Transverse colon (tissue), 4 donors: ENCODE measurements at regions not wholly inside any gene's neighbourhood (a gene's known extent, or its start where the extent isn't known, plus 50 kb on each side); places are given as distances from the start of the nearest gene placed in this dataset.
"Not testable (repeated sequence)": the region's sequence is repeated elsewhere in the genome, so short reads cannot be mapped to it uniquely, and the experiment has no call there.

ENCODE experiments used
- DNase-seq: peaks from one replicate; pipeline ENCODE4 v3.0.0-alpha.2; 2019
- H3K27ac ChIP-seq, 4 donors: fragments of 200-600 bp; sonication (generic); 2 replicates each; pipeline ENCODE4 v1.5.1; 2016 to 2018; ENCODE audit warnings: inconsistent platforms in 4 of 4
- H3K27me3 ChIP-seq: fragments of 200-600 bp; sonication (generic); 2 replicates; pipeline ENCODE4 v1.5.1; 2017; ENCODE audit warnings: inconsistent platforms
- H3K36me3 ChIP-seq, 4 donors: fragments of 200-600 bp; sonication (generic); 2 replicates each; pipeline ENCODE4 v1.5.1; 2017 to 2019; ENCODE audit warnings: inconsistent platforms in 4 of 4
- H3K4me1 ChIP-seq, 4 donors: fragments of 200-600 bp; sonication (generic); 2 replicates each; pipeline ENCODE4 v1.5.1; 2017 to 2020; ENCODE audit warnings: inconsistent platforms in 4 of 4
- H3K4me3 ChIP-seq, 4 donors: fragments of 200-600 bp; sonication (generic); 1 replicate in 1 of 4; 2 replicates in 3 of 4; pipeline versions ENCODE4 v1.5.1 to v1.6.1; 2017 to 2019; ENCODE audit warnings: inconsistent platforms in 4 of 4
- H3K9me3 ChIP-seq, 2 donors: fragments of 200-600 bp; sonication (generic); 2 replicates each; pipeline ENCODE4 v1.5.1; 2017 to 2019; ENCODE audit warnings: inconsistent platforms in 2 of 2
- CTCF ChIP-seq, 5 experiments: fragments of 200-600 bp in 3 of 5; fragments of 450-650 bp in 2 of 5; sonication (generic) in 3 of 5; IDR thresholded peaks; 1 replicate in 2 of 5; 2 replicates in 3 of 5; pipeline ENCODE4 v1.5.1; 2016 to 2017; ENCODE audit warnings: antibody characterized with exemption in 5 of 5, inconsistent platforms in 3 of 5, mild to moderate bottlenecking in 2 of 5, moderate library complexity in 1 of 5
- EP300 ChIP-seq: sonication (generic); formaldehyde crosslinking; IDR thresholded peaks from one replicate; pipeline ENCODE4 v1.6.1; 2017; ENCODE audit warnings: antibody characterized with exemption, low read depth
- POLR2A ChIP-seq: fragments of 450-650 bp; IDR thresholded peaks from one replicate; pipeline ENCODE4 v1.6.1; 2016; ENCODE audit warnings: antibody characterized with exemption, mild to moderate bottlenecking, moderate library complexity
- POLR2AphosphoS5 ChIP-seq, 3 donors: sonication (generic); formaldehyde crosslinking; IDR thresholded peaks; one replicate each; pipeline ENCODE4 v1.6.1; 2016; ENCODE audit warnings: antibody characterized with exemption in 3 of 3
- WGBS, 2 donors: methylation state at CpG; one replicate each; pipeline ENCODE4 v1.1.5; 2018; ENCODE audit warnings: low coverage in 1 of 2; 5-methylcytosine and 5-hydroxymethylcytosine counted together
- in situ Hi-C, 4 donors: fragments of 200-750 bp; cut with MboI; loops; one replicate each; pipeline versions ENCODE4 v1.15.0 to v1.15.1; 2017; ENCODE audit warnings: low sequenced_read_pairs in 3 of 4, low pct_ligation_motif_present in 1 of 4, low pct_unique_long_range_greater_than_20kb in 1 of 4
- intact Hi-C: fragments of 100-400 bp; cut with DNase I; formaldehyde crosslinking; loops from one replicate; pipeline ENCODE4 v1.15.1; 2023; ENCODE audit warnings: low total_unique reads

DNA sequence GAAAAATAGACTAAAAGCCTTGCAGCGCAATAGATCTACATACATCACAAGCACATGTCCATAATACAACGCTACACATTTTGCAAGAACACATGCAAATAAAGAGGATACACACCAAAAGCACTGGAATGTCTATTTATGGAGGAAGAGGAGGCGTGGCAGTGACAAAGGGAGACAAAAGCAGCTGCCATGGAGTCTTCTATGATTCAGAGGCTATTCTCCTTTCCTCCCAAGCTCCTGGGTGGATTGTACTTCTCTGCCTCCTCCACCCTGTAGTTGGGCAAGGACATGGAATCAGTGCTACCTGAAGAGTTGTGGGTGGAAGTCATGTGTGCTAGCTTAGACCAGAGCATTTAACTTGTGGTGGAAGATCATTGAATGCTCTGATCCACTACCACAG, 57.9 kb upstream of the ABHD2 start:
- 78 to 79% methylated on average over 3 of the region's 3 CpGs for WGBS, 2 donors
- Histone ChIP-seq H3K4me3 (no peak overlapping the region), H3K27ac (no peak overlapping the region), H3K9me3 (no peaks in the 10 kb centered on the region), H3K4me1 (no peaks in the 10 kb centered on the region), H3K27me3 (no peaks in the 10 kb centered on the region), H3K36me3 (no peaks in the 10 kb centered on the region)
- TF ChIP-seq CTCF (IDR thresholded peaks at IDR 0.05), result no peak
- no peak for TF ChIP-seq POLR2A
- TF ChIP-seq EP300, result no peak
- no peak for TF ChIP-seq POLR2AphosphoS5 (IDR thresholded peaks at IDR 0.05)
- DNase-seq, result no peak
- in situ Hi-C loops (no loop called here), intact Hi-C loops (no loop called here)

- H3K36me3 ChIP-seq, in situ Hi-C loops, H3K27me3 ChIP-seq, H3K4me1 ChIP-seq, H3K4me3 ChIP-seq, H3K27ac ChIP-seq, intact Hi-C loops, H3K9me3 ChIP-seq, DNase-seq: not testable (repeated sequence)
- WGBS, 2 donors, result 87 to 94% methylated on average over 2 to 31 of the region's 47 CpGs
Observed at GRCh38 chr15:89031637-89032285, 56.5 kb upstream of the ABHD2 start.

GRCh38 chr15:89034305-89034704, 54.0 kb upstream of the ABHD2 start:
- TF ChIP-seq POLR2AphosphoS5 (IDR thresholded peaks at IDR 0.05) (no peak), EP300 (no peak), CTCF (IDR thresholded peaks at IDR 0.05) (no peak), POLR2A (no peak)
- Histone ChIP-seq H3K9me3 (no peaks in the 10 kb centered on the region), H3K4me1 (no peaks in the 10 kb centered on the region), H3K27me3 (peaks cover 6% of the 10 kb centered on the region), H3K36me3 (no peaks in the 10 kb centered on the region), H3K27ac (no peak overlapping the region), H3K4me3 (no peak overlapping the region)
- in situ Hi-C loops (no loop called here), intact Hi-C loops (no loop called here)
- DNase-seq, result no peak
- WGBS, 2 donors, result 27 to 37% methylated on average over 4 of the region's 4 CpGs

GRCh38 chr15:89035150-89035549, 53.1 kb upstream of the ABHD2 start:
- TF ChIP-seq CTCF (IDR thresholded peaks at IDR 0.05) (no peak), POLR2A (no peak), POLR2AphosphoS5 (IDR thresholded peaks at IDR 0.05) (no peak), EP300 (no peak)
- Histone ChIP-seq H3K27me3 (peaks cover 6% of the 10 kb centered on the region), H3K4me3 (no peak overlapping the region), H3K9me3 (no peaks in the 10 kb centered on the region), H3K27ac (no peak overlapping the region), H3K4me1 (no peaks in the 10 kb centered on the region), H3K36me3 (no peaks in the 10 kb centered on the region)
- in situ Hi-C loops, result no loop called here
- 77 to 78% methylated on average over 2 of the region's 2 CpGs for WGBS, 2 donors
- intact Hi-C loops, result no loop called here
- no peak for DNase-seq

DNA sequence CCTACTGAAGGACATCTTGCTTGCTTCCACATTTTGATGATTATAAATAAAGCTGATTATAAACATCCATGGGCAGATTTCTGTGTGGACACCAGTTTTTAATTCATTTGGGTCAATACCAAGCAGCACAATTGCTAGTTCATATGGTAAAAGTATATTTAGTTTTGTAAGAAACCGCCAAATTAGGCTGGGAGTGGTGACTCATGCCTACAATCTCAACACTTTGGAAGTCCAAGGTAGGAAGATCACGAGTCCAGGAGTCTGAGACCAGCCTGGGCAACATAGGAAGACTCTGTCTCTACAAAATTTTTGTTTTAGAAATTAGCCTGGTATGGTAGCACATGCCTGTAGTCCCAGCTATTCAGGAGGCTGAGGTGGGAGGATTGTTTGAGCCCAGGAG, 52.6 kb upstream of the ABHD2 start:
- Histone ChIP-seq H3K36me3 (no peaks in the 10 kb centered on the region), H3K9me3 (no peaks in the 10 kb centered on the region), H3K4me3 (no peak overlapping the region), H3K27me3 (peaks cover 6% of the 10 kb centered on the region), H3K27ac (no peak overlapping the region), H3K4me1 (no peaks in the 10 kb centered on the region)
- in situ Hi-C loops, result no loop called here
- WGBS, 2 donors, result 63% methylated on average over 2 of the region's 2 CpGs; no CpG with 5 or more reads in 1 of the 2 donors
- TF ChIP-seq CTCF (IDR thresholded peaks at IDR 0.05), result no peak
- no peak for TF ChIP-seq EP300
- TF ChIP-seq POLR2AphosphoS5 (IDR thresholded peaks at IDR 0.05), result no peak
- TF ChIP-seq POLR2A, result no peak
- intact Hi-C loops, result no loop called here
- no peak for DNase-seq
